GM12874 (cell line): ENCODE measurements at regions not wholly inside any gene's neighbourhood (a gene's known extent, or its start where the extent isn't known, plus 50 kb on each side); places are given as distances from the start of the nearest gene placed in this dataset.

ENCODE experiments used
- TF ChIP-seq, protein P1 (sequence below): IDR thresholded peaks from 2 replicates; pipeline ENCODE4 v1.5.1; 2011; ENCODE audit warnings: low read depth, mild to moderate bottlenecking, control low read depth, low read length, moderate library complexity; ENCODE audit not compliant: insufficient read depth

DNA sequence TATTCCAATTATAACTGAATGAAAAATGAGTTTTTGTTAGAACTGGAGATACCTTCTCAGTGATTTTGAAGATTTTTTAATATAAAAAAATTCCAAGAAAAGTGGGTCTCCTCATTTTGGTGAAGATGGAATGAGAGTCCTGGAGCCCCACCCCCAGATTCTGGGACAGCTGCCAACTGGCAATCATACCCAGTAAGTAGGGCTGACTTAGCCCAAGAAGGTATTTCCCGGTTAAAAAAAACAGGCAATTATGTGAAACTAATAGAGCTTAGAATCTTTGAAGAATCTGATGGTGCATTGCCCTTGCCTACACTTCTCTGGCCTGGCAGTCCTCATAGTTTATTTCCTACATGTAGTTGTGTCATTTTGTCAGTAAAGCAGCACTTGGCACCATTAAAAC is 52.8 kb upstream of the VWDE start:
- TF ChIP-seq, protein P1, sequence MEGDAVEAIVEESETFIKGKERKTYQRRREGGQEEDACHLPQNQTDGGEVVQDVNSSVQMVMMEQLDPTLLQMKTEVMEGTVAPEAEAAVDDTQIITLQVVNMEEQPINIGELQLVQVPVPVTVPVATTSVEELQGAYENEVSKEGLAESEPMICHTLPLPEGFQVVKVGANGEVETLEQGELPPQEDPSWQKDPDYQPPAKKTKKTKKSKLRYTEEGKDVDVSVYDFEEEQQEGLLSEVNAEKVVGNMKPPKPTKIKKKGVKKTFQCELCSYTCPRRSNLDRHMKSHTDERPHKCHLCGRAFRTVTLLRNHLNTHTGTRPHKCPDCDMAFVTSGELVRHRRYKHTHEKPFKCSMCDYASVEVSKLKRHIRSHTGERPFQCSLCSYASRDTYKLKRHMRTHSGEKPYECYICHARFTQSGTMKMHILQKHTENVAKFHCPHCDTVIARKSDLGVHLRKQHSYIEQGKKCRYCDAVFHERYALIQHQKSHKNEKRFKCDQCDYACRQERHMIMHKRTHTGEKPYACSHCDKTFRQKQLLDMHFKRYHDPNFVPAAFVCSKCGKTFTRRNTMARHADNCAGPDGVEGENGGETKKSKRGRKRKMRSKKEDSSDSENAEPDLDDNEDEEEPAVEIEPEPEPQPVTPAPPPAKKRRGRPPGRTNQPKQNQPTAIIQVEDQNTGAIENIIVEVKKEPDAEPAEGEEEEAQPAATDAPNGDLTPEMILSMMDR, result no peak

DNA sequence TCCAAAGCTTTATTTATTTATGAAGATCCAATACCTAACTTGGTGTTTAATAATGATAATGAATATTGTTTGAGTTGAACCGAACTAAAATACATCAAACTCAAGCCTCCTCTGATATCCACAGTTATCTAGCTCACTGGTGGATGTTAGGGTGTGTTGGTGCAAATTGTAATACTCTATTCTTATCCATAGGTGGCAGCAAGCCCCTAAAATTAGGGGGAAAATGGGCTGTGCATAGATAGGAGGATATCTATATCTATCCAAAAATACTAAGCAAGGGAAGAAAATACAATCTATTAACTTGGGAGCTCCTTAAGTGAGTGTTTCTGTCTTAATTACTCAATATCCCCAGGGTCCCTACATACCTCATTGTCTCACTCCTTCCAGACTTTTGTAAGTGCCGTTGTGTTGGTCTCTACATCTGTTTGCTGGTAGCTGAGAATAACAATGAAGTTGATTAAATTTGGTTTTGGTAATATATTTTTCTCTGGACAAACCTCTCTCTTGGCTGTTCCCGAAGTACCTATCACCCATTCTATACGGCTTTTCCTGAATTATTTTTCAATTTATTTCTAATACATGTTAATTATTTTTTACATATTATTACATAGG is 55.0 kb upstream of the VWDE start:
- TF ChIP-seq, protein P1, result peak; percentile 47; the same call in 1 of the 2 replicates

DNA sequence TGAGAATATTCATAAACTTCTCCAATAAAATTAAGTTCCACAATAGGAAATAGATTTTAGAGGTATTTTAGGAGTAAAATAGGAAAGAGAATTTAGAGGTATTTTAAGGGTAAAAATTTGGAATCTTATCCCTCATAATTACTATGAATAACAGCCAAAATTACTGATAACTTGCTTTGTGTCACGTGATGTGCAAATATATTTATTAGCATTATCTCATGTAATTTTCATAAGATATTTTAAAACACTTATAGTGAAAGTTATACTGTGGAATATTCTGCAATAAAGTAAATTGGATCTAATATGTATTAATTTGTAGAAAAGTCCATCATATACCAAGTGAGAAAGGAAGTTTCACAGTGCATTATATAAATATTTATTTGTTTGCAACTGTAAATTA is 64.2 kb upstream of the VWDE start:
- TF ChIP-seq, protein P1, result no peak

DNA sequence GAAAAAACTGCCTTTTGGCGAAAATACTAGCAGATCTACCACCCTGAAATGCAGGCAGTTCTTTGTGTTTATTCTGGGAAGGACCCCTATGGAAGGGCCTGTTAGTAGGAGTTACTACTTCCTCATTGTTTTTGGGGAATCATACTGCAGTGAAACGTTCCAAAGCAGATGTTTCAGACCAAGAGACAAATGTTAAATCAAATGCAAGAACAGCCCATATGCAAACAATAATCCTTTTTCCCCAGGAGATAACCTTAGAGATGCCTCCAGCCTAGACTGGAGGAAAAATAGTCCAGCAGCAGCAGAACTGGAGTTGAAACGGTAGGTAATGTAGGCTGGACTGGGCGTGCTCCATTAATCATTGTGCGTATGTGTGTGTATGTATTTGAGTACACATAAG is 65.9 kb upstream of the VWDE start:
- TF ChIP-seq, protein P1, result no peak

DNA sequence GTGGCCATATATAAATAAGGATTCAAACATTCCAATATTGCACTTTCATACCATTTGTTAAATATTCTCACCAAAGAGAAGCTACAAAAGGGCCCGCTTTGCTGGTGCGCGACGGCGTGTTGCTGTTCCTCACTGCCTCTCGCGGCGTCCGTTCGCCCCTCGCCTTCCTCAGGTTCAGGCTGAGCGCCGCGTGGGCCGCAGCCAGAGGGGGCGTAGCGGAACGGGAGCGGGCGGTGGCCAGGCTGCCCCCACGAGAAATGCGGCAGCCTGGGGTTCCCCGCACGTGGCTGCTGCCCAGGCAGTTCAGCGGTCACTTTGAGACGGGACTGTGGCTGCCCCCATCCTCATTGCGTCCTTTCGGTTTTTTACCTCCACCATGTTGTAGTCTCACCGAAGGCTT is 67.3 kb upstream of the VWDE start:
- TF ChIP-seq, protein P1, result no peak

DNA sequence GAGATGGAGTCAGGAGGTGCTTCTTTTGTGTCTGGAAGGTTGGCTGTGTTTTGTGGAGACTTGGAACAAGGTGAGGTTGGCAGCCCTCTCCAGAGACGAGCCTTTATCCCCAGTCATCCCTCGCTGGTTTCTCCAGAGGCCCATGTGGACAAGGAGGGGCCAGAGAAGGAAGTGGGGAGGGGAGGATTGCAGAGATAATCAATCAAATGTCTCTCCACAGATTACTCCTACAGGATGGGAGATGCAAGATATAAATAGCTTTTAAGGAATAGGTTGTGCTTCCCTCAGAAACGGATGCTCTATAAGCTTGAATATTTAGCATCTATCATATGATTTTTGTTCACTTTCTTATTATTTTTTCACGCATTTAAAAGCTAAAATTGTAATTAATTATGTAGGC is 70.4 kb upstream of the VWDE start:
- TF ChIP-seq, protein P1, result no peak

DNA sequence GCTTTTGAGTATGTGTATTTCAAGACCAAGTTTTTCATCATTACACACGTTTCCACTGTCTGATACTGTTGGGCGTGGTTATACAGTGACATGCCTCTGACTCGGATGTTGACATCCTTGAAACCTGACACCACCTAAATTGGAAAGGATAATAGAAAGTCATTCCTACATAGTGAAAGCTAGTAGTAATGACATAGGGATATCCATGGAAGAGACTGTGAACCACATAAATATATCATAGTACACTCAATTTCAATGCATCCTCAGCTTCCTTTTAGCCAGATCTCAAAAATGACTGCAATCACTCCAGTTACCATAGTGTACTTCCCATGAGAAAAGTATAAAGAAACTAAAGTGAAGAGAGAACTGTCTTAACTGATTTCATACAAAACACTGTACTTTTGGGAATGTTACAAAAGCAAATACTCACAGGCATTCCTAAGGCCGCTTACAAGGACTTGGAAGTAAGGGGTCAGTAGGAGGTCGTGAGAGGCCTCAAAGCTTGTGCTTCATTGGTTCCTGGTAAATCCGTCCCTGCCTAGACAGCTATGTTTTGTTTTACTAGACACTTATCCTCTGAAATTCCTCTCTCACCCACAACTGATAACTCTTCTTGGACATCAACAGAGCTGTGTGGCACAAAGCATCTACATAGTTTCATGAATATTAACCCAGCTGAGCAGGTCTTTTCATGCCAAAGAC is 71.8 kb upstream of the VWDE start:
- TF ChIP-seq, protein P1, result no peak
